IMR-90 (cell line): ENCODE measurements at regions not wholly inside any gene's neighbourhood (a gene's known extent, or its start where the extent isn't known, plus 50 kb on each side); places are given as distances from the start of the nearest gene placed in this dataset.

ENCODE experiments used
- BHLHE40 ChIP-seq: fragments of 150-350 bp; IDR thresholded peaks from 2 replicates; pipeline ENCODE4 v1.6.1; 2016; ENCODE audit warnings: mild to moderate bottlenecking, low read depth, low read length
- CEBPB ChIP-seq: IDR thresholded peaks from 2 replicates; pipeline ENCODE4 v1.6.1; 2012; ENCODE audit warnings: low read depth, low read length, improper control_type of control experiment
- CHD1 ChIP-seq: IDR thresholded peaks from 2 replicates; pipeline ENCODE4 v1.6.1; 2012; ENCODE audit warnings: low read depth, low read length, improper control_type of control experiment
- CTCF ChIP-seq: conservative IDR thresholded peaks from 2 replicates; pipeline ENCODE4 v1.5.1; 2012; ENCODE audit warnings: mild to moderate bottlenecking, low read depth, low read length, improper control_type of control experiment
- ELK1 ChIP-seq: fragments of 150-350 bp; IDR thresholded peaks from 2 replicates; pipeline ENCODE4 v1.6.1; 2016; ENCODE audit warnings: low read depth, mild to moderate bottlenecking, low read length, moderate library complexity, borderline replicate concordance
- FOS ChIP-seq: fragments of 150-350 bp; IDR thresholded peaks from 2 replicates; pipeline ENCODE4 v1.6.1; 2016; ENCODE audit warnings: low read depth, low read length
- MAFK ChIP-seq: IDR thresholded peaks from 2 replicates; pipeline ENCODE4 v1.6.1; 2012; ENCODE audit warnings: low read depth, low read length, improper control_type of control experiment
- MAZ ChIP-seq: IDR thresholded peaks from 2 replicates; pipeline ENCODE4 v1.6.1; 2012; ENCODE audit warnings: low read depth, mild to moderate bottlenecking, low read length, improper control_type of control experiment, moderate library complexity, borderline replicate concordance
- MXI1 ChIP-seq: IDR thresholded peaks from 2 replicates; pipeline ENCODE4 v1.6.1; 2012; ENCODE audit warnings: low read depth, mild to moderate bottlenecking, low read length, moderate library complexity, borderline replicate concordance
- POLR2A ChIP-seq: IDR thresholded peaks from 2 replicates; pipeline ENCODE4 v1.6.1; 2012; ENCODE audit warnings: mild to moderate bottlenecking, low read depth, low read length
- RAD21 ChIP-seq: IDR thresholded peaks from 2 replicates; pipeline ENCODE4 v1.6.1; 2012; ENCODE audit warnings: low read length, improper control_type of control experiment
- RCOR1 ChIP-seq: IDR thresholded peaks from 2 replicates; pipeline ENCODE4 v1.6.1; 2012; ENCODE audit warnings: mild to moderate bottlenecking, low read length, improper control_type of control experiment; ENCODE audit not compliant: insufficient replicate concordance
- SMC3 ChIP-seq: fragments of 150-350 bp; IDR thresholded peaks from 2 replicates; pipeline ENCODE4 v1.6.1; 2016; ENCODE audit warnings: low read depth, mild to moderate bottlenecking, antibody characterized with exemption, low read length, moderate library complexity
- USF2 ChIP-seq: fragments of 150-350 bp; IDR thresholded peaks from 2 replicates; pipeline ENCODE4 v1.6.1; 2017; ENCODE audit warnings: mild to moderate bottlenecking, antibody characterized with exemption, low read length, low read depth

GRCh38 chr17:14986127-14986526 lies 279.0 kb downstream of the PMP22 start:
- TF ChIP-seq USF2 (no peak), CTCF (no peak), RAD21 (no peak), POLR2A (no peak), MAFK (no peak), CHD1 (no peak), CEBPB (no peak), RCOR1 (no peak), MAZ (no peak), SMC3 (no peak), BHLHE40 (no peak), MXI1 (no peak), ELK1 (no peak), FOS (no peak)
